Central memory CD4-positive, alpha-beta T cell (primary cell): ENCODE measurements at regions not wholly inside any gene's neighbourhood (a gene's known extent, or its start where the extent isn't known, plus 50 kb on each side); places are given as distances from the start of the nearest gene placed in this dataset.

ENCODE experiments used
- DNase-seq: peaks from one replicate; pipeline ENCODE4 v3.0.0; 2022

DNA sequence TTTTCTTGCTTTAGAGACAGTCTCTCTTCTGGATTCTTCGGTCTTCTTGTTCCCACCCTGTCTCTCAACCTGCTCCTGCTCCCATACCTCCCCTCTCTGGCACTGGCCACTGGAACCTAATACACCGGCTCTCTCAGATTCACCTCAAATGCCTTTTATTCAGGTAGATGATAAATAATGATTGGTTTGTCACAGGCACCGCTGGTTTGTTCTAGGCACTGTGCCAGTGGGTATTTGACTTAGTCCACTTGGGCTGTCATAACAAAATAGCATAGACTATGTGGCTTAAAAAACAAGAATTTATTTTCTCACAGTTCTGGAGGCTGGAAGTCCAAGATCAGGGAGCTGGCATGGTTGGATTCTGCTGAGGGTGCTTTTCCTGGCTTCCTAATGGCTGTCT is 278.2 kb upstream of the STT3B start:
- DNase-seq = no peak

DNA sequence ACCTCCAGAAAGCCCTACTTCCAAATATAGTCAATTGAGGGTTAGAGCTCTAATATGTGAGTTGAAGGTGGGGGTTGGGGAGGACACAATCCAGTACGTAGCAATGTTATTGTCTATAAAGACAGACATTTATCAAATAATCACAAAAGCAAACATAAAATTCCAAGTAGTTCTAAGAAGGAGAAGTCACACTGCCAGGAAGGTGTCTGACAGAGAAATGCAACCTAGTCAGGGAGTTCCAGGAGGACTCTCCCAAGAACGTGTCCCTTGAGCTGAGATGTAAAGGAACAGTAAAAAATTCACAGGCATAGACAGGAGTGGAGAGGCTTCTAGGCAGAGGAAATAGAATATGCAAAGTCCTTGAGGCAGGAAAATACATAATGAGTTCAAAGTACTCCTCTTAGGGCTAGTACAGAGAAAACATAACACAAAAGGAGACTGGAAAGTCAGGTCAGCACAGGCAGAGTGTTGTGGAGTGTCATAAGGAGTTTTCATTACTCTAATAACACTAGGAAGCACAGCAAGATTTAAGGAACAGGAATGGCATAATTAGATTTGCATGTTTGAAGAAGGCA is 277.6 kb upstream of the STT3B start:
- no peak for DNase-seq

DNA sequence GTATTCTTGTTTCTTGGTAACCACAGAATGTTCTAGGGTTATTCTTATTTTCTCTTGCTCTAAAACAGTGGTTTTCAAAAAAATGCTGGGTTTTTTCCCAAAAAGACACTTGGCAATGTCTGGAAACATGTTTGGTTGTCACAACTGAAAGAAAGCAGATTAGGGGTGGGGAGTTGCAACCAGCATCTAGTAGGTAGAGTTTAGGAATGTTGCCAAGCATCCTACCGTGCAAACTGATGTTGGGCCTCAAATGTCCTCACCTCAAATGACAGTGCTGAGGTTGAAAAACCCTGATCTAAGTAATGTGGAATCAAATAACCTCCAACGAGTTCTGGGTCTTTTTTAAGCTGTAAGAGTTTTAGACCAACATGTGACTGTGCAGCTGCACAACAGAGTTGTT is 270.5 kb upstream of the STT3B start:
- no peak for DNase-seq

DNA sequence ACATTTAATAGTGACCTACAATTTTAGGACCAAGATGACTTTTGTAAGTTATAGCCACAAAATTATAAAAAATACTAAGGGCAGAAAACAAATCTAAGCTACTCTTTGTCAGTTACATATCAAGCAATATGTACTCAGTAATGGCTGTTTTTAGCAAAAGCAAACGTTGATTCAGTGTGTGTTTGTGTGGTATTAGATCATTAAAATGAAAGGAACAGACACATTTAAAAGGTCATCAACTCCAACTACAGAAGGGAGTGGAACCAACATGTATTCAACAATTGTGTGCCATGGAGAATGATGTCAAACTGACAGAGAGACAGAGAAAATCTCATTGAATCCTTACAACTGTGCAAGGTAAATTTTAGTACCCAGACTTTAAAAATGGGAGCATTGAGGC is 268.8 kb upstream of the STT3B start:
- no peak for DNase-seq

DNA sequence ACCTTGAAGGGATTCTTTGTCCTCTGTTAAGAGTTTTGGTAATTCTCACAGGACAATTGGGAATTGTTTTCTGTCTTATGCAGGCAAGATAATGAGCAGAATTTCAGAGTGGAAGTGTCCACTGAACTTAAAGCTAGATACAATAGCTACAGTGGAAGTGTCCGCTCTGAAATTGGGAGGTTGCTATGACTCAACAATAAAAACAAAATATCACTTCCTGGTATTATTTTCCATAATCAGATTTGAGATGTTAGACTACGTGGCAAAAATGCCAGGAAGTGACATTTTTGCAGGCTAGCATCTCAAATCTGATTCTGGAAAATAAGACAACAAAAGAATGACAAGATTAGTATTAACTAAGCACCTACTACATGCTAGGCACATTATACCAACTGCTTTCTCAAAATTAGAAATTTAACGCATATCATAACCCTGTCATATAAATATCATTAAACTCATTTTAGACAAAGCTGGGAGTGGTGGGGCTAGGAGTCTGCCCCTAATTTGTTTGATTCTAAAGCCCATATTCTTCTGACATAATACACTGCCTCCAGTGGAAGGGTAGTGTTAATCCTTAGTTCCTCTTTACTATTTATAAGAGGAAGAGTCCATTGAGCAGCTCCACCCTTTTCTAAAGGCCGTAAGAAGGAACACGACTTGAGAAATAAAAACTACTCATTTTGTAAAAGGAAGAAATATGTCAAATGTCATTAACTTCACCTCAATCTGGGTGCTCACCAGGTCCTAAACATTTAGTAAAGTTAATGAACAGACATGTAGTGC is 266.9 kb upstream of the STT3B start:
- no peak for DNase-seq

DNA sequence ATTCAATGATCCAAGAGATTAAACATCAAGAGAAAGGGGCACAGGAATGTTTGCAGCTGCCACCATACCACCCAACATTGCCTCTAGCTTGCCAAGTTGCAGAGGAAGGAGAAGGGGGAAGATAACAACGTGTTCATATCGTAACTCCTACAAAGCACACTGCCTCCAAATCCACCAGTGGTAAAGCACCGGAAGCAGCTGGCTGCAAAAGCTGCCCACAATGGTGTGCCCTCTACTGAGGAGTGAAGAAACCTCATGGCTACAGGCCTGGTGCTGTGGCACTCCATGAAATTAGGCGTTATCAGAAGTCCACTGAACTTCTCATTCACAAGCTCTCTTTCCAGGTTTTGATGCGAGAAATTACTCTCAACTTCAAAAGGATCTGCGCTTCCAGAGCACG is 263.9 kb upstream of the STT3B start:
- no peak for DNase-seq

DNA sequence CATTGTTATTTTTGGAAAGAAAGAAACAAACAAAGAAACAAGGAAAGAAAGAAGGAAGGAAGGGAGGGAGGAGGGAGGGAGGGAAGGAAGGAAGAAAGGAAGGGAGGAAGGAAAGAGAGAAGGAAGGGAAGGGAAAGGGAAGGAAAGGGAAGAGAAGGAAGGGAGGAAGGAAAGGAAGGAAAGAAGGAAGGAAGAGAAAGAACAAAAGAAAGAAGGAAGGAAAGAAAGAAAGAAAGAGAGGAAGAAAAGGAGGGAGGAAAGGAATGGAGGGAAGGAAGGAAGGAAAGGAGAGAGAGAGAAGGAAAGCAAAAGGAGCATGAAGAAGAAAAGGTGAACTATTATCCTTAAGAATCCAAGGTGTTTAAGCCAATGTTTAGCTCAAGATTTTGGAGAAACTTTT is 262.7 kb upstream of the STT3B start:
- no peak for DNase-seq

DNA sequence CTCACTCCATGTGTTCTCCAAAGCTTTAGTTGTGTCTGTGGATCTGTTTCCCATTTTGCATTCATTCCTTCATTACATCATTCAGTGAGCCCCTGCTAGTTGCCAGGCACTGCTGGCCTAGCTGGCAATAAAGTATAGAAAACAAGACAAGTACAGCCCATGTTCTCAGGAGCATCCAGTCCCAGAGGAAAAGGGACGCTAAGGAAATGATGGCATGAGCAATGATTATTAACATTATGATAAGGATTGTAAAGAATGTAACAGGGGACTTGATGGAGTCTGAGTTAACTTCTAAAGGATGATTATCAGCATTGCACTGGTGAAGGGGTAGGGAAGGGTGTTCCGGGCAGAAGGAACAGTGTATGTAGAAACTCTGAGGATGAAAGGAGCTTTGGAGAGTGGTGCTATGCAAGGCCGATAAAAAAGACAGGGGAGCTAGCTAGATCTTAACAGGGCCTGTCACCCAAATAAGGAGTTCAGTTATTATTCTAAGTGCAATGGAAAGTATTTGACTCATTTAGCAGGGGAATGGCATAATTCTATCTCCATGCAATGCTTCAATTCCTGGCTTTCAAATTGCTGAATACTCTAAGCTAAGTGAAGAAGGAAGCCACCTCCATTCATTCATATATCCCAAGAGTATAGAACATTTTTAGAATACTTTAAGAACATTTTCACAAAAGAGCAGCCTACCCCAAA is 258.2 kb upstream of the STT3B start:
- no peak for DNase-seq

DNA sequence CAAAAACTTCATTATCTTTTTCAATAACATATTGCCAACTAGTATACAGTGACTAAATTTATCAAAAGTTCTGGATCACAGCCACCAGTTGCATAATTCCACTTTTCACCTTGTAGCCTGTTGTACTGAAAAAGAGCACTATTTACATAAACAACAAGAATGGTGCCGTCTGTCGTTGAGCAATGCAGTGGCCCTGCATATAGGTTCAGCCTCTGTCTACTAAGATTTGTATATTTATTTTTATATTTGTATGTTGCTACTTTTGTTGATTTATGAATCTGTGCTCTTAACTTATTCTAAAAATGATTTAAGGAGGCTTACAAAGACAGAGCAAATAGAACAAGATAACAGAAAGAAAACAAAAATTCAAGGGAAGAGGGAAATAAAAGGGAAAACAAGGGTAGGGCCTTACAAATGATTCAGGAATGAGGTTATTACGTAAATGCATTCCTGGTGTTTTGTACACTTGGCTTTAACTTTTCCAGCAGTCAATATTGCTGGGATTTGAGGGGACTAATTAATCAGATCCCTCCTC is 257.6 kb upstream of the STT3B start:
- DNase-seq = no peak

DNA sequence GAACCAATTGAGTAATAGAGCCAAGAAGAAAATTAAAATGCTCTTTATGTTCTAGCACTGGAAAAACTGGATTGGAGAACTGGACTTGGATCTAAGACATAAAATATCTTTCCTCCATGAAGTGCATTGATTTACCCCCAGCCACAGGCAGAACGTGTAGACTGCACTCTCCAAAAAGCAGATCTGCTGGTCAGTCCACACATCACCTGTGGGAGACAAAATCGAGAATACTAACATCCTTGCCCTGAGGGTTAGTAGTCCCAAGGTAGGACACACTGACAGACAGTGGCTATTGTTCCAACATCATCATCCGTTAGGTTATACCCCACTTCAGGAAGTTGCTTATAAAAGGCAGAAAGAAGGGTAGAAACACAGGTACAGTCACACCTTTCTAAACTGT is 257.1 kb upstream of the STT3B start:
- DNase-seq = no peak

DNA sequence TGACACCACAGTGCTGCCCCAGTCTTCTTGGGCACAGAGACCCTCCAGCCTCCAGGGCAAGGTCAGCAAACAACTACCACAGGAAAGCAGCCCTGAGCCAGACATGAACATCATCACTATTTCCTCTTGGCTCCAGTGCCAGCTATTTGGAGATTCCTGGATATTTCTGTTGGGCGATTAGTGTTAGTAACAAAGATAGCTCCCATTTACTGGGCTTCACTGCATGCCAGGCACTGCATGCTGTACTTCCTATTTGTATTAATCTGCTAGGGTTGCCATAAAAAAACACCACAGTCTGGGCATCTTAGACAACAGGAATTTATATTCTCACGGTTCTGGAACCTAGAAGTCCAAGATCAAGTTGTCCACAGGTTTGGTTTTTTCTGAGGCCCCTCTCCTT is 255.1 kb upstream of the STT3B start:
- no peak for DNase-seq

DNA sequence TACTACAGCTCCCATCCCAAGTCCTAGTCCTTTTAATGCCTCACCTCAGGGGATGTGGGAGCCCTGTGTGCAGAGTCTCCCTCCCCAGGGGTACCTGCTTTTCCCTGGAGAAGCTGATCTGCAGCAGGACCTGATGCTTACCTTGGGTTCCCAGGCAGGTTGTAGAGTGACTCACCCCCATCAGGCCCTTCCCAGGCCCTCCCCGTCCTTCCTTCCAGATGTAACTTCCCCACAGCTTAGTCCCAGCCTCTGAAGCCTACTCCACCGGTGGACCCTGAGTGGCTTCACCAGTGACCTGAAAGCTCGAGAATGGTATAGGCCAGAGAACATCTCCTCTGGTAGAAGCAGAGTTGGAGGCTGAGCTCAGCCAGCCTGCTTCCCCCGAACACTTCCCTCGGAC is 254.2 kb upstream of the STT3B start:
- DNase-seq = no peak

DNA sequence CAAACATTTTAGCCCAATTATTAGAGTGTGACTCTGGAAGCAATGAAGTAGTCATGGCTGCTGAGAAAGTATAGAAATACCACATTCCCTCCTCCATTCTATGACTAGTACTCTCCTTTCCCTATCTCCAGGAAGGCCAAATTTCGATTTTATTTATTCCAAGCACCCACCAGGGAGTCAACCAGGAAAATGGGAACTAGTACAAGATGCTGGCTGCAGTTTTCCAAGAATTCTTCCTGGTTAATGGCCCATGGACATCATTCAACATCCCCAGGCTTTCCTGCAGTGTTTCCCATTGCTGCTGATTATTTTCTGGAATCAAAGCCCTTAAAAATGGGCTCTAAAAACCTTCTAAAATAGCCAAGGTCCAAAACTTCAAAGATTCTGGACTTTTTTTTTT is 247.9 kb upstream of the STT3B start:
- no peak for DNase-seq

DNA sequence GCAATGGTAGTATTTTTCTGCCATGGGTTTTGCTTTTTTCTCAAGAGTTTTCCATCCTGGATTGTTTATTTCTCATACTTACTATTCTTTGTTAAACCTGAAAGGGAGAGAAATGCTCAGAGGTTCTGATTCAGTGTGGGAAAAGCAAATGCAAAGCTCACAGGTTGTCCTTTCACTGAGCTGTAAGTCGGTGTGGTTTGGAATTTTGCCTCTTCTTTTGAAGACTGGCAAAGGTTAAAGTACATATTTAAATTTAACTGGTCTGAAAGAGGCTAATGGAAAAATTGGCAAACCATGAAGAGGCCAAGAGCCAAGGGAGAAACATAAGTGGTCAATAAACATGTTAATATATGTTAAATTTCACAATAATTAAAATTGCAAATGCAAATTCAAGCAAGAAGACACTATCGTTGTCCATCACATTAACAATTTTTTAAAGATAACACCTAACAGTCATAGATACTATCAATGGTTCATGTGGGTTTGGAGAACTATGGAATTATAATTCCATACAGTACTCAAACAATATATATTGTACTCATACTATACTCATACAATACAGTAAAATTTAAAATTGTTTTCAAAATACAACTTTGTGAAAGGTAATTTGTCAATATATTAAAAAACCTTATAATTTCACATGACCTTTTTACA is 246.8 kb upstream of the STT3B start:
- no peak for DNase-seq

DNA sequence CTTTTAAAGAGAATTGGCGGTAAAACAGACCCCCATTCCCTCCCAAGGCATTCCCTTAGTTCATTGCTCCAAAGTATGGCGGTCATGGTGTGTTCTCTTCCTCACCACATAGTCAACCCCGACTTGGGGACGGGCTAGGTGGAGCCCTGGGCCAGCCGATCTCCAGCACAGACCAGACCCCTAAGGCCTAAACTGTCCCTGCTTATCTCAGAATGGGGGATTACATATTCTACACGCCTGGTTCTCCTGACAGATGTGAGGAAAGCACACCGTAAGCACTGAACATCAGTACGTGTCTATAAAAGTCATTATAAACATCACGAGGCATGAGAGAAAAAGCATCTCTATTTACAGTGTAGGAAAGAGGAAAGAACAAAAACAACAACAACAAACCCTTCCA is 244.5 kb upstream of the STT3B start:
- no peak for DNase-seq

DNA sequence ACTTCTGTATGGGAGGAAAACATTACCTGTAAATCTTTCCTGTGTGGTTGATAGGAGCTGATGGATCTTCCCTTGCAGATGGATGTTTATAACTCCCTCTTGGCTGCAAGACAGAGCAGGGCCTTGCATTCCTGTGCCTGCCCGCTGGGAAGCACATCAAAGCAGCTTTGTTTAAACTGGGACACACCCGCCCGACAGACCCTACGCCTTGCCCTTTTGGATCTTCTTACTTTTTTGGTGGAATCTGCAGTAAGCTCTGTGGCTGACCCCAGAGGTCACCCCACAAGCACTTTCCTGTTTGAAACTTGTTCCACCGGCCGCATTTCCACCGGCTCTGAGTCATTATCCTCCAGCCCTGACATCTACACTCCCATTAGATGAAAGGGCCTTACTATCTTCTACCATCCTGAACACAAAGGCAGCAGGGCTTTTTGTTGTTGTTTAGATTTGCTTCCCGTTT is 244.1 kb upstream of the STT3B start:
- DNase-seq = no peak

DNA sequence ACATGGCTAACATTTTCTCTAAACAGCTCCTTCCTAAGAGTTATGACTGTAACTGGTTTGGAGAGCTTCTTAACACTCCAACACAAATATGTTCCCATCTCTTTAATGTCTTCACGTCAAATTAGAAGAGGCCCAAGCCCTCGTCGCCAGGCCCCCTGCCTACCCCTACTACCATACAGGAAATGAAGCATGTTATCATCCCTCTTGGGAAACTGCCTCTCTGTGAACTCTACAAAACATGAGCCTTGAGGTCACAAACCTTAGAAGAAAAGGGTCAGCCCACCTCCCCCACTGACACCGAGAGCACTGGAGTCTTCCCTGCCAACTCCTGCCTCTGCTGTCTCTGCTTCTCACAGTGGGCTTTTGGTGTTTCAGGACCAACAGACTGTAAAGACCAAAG is 243.1 kb upstream of the STT3B start:
- DNase-seq = no peak

DNA sequence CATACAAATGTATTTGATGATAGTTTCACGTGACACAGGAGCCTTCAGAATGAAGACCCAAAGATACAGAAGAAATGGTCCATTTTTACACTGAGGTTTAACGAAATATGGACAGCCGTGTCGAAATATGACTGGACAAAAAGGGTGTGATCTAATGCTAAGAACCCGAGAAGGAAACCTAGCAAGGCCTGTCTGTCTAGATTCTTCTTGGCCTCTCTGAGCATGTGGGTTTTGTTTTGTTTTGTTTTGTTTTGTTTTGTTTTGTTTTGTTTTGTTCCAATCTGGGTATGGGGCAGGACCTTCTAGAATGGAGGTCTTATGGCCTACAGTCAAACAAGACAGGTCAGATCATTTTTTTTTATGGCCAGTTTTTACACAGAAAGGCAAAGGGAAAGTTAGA is 242.7 kb upstream of the STT3B start:
- no peak for DNase-seq

DNA sequence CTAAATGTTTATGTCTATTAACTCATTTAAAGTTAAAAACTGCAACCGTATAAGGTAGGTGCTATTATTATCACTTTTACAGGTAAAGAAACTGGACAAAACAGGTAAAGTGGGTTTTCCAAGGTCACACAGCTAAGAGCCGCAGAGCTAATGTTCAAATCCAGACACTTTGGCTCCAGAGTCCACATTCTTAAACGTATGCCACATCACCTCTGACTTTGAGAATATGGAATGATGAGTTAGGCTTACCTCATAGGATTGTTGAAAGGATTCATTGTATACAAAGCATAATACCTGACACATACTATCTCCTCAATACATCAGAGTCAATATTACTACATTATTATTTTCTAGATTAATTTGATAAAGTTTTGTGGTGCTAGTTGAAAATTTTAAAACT is 240.9 kb upstream of the STT3B start:
- DNase-seq = no peak

DNA sequence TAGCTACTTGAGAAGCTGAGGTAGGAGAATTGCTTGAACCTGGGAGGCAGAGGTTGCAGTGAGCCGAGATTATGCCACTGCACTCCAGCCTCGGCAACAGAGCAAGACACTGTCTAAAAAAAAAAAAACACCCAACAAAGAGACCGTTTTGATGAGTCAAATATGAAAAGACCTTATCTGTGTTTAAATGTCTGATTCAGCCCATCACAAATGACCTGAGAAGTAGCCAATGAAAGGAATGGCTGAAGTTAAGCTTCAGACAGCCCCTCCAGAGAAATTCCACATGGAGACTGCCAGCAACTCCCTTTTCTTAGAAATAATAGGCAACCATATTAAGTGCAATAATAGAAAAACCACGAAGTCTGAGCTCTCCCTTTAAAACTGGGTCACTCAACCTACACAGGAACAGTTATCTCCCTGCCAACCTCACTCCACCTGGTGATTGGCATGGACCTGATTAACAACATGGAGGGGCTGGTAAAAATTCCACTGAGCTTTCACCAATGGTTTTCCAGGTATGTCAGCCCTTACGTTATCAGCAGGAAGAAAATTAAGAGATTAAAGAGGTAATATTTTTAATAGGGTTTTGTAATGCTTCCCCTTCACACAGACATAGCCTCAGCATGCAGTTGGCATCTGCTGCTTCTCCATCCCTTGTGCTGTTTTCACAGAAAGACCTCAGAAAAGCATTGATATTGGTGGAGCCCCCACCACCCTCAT is 238.1 kb upstream of the STT3B start:
- no peak for DNase-seq

DNA sequence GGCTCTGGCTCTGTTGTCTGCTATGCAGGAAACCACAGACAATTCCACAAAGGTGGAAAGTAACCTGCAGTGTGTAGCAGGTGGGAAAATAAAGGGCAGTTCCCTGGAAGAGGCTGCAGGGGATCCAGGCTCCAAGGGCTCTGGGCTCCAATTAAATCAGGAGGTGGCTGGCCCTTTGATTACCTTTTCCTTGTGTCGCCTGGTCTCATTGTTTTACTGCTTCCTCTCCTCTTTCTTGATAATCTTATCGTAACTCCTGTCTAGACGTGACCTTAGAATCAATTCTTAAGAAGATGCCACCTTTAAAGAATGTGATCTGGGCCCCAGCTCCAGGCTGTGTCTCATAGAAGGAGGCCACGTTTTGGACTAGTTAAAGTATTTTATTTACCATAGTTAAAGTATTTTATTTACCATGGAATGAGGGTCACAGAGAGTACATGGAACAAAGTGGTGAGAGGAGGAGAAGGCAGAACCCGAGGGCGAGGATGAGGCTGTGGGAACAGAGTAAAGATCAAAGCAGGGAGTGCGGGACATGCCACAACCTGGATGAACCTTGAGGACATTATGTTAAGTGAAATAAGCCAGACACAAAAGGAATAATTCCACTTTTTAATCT is 237.5 kb upstream of the STT3B start:
- no peak for DNase-seq

DNA sequence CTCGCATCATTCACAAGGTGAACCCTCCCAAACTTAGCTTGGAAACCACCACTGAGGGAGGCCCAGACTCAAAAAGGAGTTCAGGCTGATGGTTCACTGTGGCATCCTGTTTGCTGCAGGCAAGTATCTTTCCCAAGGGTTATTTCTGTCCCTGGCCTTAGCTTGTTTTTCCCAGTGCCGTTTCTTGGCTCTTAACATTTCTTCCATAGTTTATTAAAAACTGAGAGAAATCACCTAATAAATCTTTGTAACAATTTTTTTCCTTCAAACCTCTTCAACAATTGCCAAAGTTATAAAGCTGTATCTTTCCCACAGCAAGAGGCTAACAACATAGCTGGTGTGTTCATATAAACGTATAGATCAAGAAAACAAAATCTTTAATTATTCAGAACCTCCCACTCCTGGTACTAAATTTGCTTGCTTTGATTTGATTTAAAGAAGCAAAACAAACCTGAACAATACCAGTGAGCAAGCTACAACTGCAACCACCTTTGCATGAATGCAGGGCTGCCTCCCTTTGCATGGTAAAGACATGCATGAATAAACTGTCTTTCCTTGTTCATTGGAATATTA is 234.9 kb upstream of the STT3B start:
- DNase-seq = no peak
